Stomach smooth muscle (tissue), 2 donors: ENCODE measurements at regions not wholly inside any gene's neighbourhood (a gene's known extent, or its start where the extent isn't known, plus 50 kb on each side); places are given as distances from the start of the nearest gene placed in this dataset.

Source experiments
- H3K27ac ChIP-seq: one replicate; pipeline ENCODE4 v1.7.0; 2013; ENCODE audit warnings: mild to moderate bottlenecking, low read length, inconsistent platforms
- H3K27me3 ChIP-seq, 2 donors: one replicate each; pipeline ENCODE4 v1.7.0; 2013; ENCODE audit warnings: low read length in 2 of 2; ENCODE audit not compliant: insufficient read depth in 2 of 2, control insufficient read depth in 1 of 2
- H3K36me3 ChIP-seq, 2 donors: one replicate each; pipeline ENCODE4 v1.7.0; 2013; ENCODE audit warnings: low read length in 2 of 2; ENCODE audit not compliant: control insufficient read depth in 2 of 2, insufficient read depth in 2 of 2
- H3K4me1 ChIP-seq: one replicate; pipeline ENCODE4 v1.7.0; 2013; ENCODE audit warnings: low read length; ENCODE audit not compliant: control insufficient read depth, insufficient read depth
- H3K4me3 ChIP-seq, 2 donors: one replicate each; pipeline ENCODE4 v1.7.0; 2013; ENCODE audit warnings: low read length in 2 of 2
- H3K9ac ChIP-seq, 2 donors: one replicate each; pipeline ENCODE4 v1.7.0; 2013; ENCODE audit warnings: low read length in 2 of 2, mild to moderate bottlenecking in 1 of 2
- H3K9me3 ChIP-seq, 2 donors: one replicate each; pipeline ENCODE4 v1.7.0; 2013; ENCODE audit warnings: low read length in 2 of 2; ENCODE audit not compliant: control insufficient read depth in 2 of 2
- donor health status: healthy.
- donor health status: Pancreatic carcinoma.

DNA sequence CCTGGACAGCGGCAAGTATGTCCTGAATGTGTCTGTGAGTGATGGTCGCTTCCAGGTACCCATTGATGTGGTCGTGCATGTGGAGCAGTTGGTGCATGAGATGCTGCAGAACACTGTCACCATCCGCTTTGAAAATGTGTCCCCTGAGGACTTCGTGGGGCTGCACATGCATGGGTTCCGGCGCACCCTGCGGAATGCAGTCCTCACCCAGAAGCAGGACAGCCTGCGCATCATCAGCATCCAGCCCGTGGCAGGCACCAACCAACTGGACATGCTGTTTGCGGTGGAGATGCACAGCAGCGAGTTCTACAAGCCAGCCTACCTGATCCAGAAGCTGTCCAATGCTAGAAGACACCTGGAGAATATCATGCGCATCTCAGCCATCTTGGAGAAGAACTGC lies 125.3 kb upstream of the MTNR1B start:
- peaks cover 4% of the 10 kb centered on the region for H3K4me1 ChIP-seq
- H3K27ac ChIP-seq, result no peak overlapping the region
- no peaks in the 10 kb centered on the region for H3K27me3 ChIP-seq
- no peak overlapping the region for H3K9ac ChIP-seq
- H3K9me3 ChIP-seq, result no peaks in the 10 kb centered on the region
- no peaks in the 10 kb centered on the region for H3K36me3 ChIP-seq
- H3K4me3 ChIP-seq, result no peak overlapping the region

DNA sequence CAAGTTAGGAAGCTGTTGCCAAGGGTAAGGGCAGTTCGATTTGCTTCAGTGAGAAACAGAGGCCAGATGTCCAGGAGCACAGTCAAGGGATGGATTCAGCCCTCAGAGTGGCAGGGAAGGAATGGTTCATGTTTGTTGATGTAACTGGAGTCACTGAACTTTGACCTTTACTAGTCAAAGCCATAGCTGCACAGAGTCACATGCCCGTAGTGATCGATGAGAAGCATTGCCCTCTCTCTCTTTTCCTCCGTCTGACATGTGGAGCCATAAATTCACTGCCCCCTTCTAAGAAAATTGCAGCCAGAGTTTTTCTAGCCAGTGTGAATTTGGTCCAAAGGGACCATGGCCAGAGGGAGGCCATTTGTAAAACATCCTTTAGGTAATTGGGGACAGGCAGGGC lies 124.1 kb upstream of the MTNR1B start:
- no peaks in the 10 kb centered on the region for H3K9me3 ChIP-seq
- H3K27me3 ChIP-seq, result no peaks in the 10 kb centered on the region
- peaks cover 4% of the 10 kb centered on the region for H3K4me1 ChIP-seq
- no peak overlapping the region for H3K4me3 ChIP-seq
- no peak overlapping the region for H3K27ac ChIP-seq
- no peak overlapping the region for H3K9ac ChIP-seq
- H3K36me3 ChIP-seq, result no peaks in the 10 kb centered on the region

DNA sequence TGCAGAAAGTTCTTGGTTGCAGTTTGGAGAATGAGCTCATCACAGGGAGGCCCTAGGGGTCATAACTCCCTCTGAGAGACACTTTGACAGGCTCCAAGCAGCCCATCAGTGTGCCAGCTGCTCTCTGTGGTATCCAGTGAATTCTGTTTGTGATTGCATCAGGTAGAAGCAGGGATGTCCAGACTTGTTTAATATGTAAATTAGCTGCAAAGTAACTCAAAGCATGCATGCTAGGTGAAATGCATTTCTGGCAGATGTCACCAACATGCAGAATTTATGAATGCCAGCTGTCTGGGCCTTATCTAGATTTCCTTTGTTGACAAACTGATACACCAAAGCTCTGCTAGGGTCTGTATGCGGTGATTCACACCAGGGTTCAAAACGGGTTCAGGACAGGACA lies 123.6 kb upstream of the MTNR1B start:
- Histone ChIP-seq H3K36me3 (no peaks in the 10 kb centered on the region), H3K27ac (no peak overlapping the region), H3K27me3 (no peaks in the 10 kb centered on the region), H3K4me3 (no peak overlapping the region), H3K9ac (no peak overlapping the region), H3K4me1 (peaks cover 4% of the 10 kb centered on the region), H3K9me3 (no peaks in the 10 kb centered on the region)

DNA sequence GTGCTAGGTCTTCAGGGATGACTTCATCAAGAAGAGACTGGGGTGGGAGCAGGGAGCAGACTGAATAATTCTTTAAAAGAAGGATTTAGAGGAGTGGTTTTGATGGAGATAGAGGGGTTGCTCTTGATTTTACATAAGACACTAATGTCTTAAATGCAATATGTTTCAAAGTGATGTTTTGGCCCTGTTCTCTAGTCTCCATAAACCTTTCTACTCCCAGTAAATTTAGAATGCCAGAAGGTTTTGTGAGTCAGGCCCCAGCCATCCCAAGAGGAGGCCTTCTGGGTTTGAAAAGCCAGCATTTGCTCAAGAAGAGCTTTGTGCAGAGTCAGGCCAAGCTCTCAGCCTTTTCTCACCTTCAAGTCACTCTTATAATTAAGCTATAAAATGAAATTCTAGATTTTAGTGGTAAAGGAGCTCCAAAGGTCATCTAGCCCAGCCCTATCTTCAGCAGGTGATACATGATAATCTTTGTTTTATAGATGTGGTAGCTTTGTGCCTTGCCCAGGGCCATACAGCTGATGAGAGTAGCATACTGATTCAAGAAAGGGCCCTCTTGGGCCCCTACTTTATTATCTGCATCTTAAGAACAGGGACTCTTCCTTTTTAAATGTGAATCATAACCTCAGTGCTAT lies 122.8 kb upstream of the MTNR1B start:
- H3K27ac ChIP-seq, result no peak overlapping the region
- H3K27me3 ChIP-seq, result no peaks in the 10 kb centered on the region
- H3K9ac ChIP-seq, result no peak overlapping the region

DNA sequence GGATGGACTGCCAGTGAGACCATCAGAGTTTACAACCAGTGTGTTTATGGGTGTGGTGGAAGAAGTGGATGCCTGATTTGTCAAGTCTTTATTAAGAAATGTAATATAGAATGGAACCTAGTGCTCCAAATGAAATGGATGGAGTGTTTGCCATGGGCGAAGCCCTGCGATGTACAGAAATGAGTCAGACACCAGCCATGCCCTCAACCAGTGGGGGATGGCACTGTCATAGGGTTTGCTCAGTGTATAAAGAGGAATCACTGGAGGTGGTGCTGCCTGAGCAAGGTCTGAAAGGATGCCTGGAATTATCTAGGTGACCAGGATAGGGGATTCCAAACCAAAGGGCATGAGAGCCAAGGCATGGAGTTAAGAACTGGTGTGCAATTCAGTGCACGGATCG lies 120.9 kb upstream of the MTNR1B start:
- Histone ChIP-seq H3K27ac (no peak overlapping the region), H3K4me3 (no peak overlapping the region), H3K36me3 (no peaks in the 10 kb centered on the region), H3K9ac (no peak overlapping the region), H3K4me1 (peaks cover 7% of the 10 kb centered on the region), H3K9me3 (no peaks in the 10 kb centered on the region), H3K27me3 (no peaks in the 10 kb centered on the region)

More for the DNA sequence above, 122.8 kb upstream of the MTNR1B start:
- Histone ChIP-seq H3K36me3 (no peaks in the 10 kb centered on the region), H3K9me3 (no peaks in the 10 kb centered on the region), H3K4me1 (peaks cover 4% of the 10 kb centered on the region), H3K4me3 (no peak overlapping the region)

DNA sequence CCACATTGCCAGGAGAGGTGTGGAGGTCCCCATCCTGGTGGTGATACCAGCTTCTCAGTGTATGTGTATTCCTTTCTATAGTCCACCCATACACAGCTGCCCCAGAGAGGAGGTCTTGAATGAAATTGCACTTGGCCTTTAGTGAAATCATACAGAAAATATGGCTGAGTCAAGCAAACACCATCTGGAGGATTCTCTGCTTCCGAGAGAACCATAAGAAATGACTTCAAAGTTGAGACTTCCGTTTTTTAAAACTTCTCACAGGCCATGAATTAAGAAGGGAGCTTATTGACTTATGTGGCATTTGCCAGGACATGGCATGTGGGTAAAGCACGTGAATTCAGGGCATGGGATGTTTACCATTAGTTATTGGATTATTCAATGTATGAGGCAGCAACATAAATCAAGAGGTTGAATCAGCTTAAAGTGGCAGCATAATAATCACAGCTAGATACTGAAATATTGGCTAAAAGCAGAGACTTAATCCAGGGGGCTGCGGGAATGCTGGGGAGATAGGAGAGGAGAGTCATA lies 119.1 kb upstream of the MTNR1B start:
- H3K9ac ChIP-seq, result no peak overlapping the region
- H3K4me1 ChIP-seq, result peaks cover 7% of the 10 kb centered on the region
- no peaks in the 10 kb centered on the region for H3K36me3 ChIP-seq
- H3K9me3 ChIP-seq, result no peaks in the 10 kb centered on the region
- no peak overlapping the region for H3K4me3 ChIP-seq
- no peaks in the 10 kb centered on the region for H3K27me3 ChIP-seq
- no peak overlapping the region for H3K27ac ChIP-seq

DNA sequence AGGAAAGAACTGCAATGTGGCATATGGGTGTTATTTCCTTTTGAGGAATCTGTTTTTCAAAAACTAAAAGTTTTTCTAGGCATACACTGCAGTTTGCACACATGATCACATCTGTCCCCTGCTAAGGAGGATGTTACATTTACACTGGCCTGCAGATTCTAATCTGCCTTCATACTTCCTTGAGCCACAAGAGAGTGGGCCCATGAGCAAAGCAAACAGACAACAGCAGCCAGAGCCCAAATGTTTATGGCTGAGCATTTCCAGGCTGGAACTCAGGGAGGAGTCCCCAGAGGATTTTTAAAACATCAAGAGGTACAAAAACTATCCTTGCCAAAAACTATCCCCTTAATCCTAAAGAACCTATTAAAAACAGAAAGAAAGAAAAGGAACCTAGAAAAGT lies 117.2 kb upstream of the MTNR1B start:
- Histone ChIP-seq H3K9ac (no peak overlapping the region), H3K4me3 (no peak overlapping the region), H3K4me1 (peaks cover 3% of the 10 kb centered on the region), H3K27ac (no peak overlapping the region), H3K36me3 (no peaks in the 10 kb centered on the region), H3K27me3 (no peaks in the 10 kb centered on the region), H3K9me3 (no peaks in the 10 kb centered on the region)

DNA sequence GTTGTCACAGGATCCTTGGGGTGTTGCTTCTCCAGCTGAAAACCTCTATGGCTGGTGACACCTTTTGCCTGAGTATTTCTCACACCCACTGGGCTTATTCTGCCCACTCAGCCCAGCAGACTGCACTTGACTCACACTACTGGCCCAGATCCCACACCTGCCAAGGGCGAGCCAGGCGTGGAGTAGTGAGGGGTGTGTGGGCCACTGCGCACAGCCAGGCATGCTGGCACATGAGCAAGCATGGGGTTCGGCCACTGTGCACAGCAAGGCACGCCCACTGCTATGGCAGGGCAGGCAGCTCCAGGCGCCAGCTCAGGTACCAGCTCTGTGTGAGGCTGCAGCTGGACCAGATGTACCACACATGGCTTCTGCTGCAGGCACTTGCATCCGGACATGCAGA lies 116.5 kb upstream of the MTNR1B start:
- Histone ChIP-seq H3K36me3 (no peaks in the 10 kb centered on the region), H3K27me3 (no peaks in the 10 kb centered on the region), H3K4me1 (peaks cover 3% of the 10 kb centered on the region), H3K9ac (no peak overlapping the region), H3K9me3 (no peaks in the 10 kb centered on the region), H3K4me3 (no peak overlapping the region), H3K27ac (no peak overlapping the region)

DNA sequence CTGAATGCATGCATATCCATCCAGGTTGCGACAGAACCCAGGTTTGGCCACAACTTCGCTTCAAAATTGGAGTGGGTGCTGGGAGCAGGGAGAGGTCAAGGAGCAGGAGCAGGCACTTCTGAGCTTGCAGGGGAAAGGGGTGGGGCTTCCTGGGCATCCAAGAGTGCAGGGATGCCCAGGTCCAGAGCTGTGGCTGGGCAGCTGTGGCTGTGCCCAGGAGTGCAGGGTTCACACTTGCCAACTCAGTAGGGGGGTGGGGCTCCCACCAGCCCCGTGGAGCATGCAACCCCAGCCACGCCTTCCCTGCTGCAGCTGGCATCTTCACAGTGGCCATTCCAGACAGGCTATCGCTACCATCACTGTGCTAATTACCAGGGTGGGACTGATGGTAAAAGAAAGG lies 115.3 kb upstream of the MTNR1B start:
- no peak overlapping the region for H3K4me3 ChIP-seq
- no peak overlapping the region for H3K9ac ChIP-seq
- H3K27ac ChIP-seq, result no peak overlapping the region
- H3K9me3 ChIP-seq, result no peaks in the 10 kb centered on the region
- H3K36me3 ChIP-seq, result no peaks in the 10 kb centered on the region
- H3K4me1 ChIP-seq, result peaks cover 3% of the 10 kb centered on the region
- no peaks in the 10 kb centered on the region for H3K27me3 ChIP-seq

DNA sequence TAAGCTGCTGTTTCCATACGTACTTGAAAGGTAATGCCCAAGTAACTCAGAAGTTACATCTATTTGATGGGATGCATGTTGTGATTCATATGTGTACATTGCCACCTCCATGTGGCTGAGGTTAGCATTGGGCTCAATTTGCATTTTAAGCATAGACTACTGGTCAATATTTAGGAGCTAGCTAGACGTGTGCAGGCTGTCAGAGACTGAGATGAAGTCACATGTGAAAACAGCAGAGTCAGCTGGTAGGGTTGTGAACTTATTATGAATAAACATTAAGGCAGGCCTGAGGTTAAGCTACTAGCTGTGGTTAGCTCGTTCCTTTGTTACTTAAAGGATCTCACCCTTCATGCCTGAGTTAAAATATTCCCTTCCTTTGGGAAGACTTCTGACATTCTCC lies 114.5 kb upstream of the MTNR1B start:
- H3K9me3 ChIP-seq, result no peaks in the 10 kb centered on the region
- no peak overlapping the region for H3K27ac ChIP-seq
- H3K9ac ChIP-seq, result no peak overlapping the region
- no peaks in the 10 kb centered on the region for H3K27me3 ChIP-seq
- peaks cover 5% of the 10 kb centered on the region for H3K4me1 ChIP-seq
- no peak overlapping the region for H3K4me3 ChIP-seq
- no peaks in the 10 kb centered on the region for H3K36me3 ChIP-seq

DNA sequence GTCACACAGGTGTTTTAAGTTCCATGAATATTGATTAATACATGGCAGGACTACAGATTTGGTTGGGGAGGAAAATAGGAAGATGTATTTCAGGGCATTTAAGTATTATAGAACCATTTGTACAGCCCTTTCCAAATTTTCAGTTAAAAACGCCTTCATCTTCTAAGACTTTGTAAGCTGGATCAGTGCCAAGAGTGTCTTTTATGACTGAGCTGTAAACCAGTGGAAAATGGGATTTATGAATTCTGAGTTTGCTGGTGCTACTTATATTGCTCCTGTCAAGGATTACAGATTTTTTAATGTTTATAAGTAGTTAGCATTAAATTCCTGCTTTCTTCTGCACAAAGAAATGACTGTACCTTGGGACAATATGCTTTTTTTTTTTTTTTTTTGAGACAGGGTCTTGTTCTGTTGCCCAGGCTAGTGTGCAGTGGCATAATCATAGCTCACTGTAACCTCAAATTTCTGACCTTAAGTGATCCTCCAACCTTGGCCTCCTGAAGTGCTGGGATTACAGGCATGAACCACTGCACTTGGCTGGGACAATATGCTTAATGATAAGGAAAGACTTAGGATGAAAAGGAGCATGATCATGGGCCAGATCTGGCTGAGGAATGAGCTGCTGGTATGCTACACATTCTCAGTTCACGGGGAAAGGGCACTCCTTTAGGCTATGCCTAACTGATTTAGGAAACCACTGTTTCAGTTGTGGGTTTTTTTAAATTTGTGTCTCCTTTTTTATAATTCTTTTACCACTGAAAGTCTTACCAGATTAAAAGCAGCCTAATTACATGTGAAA lies 113.6 kb upstream of the MTNR1B start:
- H3K27me3 ChIP-seq, result no peaks in the 10 kb centered on the region
- H3K9ac ChIP-seq, result no peak overlapping the region
- no peak overlapping the region for H3K27ac ChIP-seq
- no peaks in the 10 kb centered on the region for H3K9me3 ChIP-seq
- H3K36me3 ChIP-seq, result no peaks in the 10 kb centered on the region
- peaks cover 5% of the 10 kb centered on the region for H3K4me1 ChIP-seq
- H3K4me3 ChIP-seq, result no peak overlapping the region
